Skeletal muscle satellite cell (primary cell): ENCODE measurements at regions not wholly inside any gene's neighbourhood (a gene's known extent, or its start where the extent isn't known, plus 50 kb on each side); places are given as distances from the start of the nearest gene placed in this dataset.

ENCODE experiments used
- H3K27me3 ChIP-seq: 2 replicates; pipeline ENCODE4 v1.7.0; 2013; ENCODE audit warnings: low read length; ENCODE audit not compliant: control insufficient read depth, insufficient read depth
- H3K36me3 ChIP-seq: 2 replicates; pipeline ENCODE4 v1.7.0; 2013; ENCODE audit warnings: mild to moderate bottlenecking, control low read depth, low read length; ENCODE audit not compliant: insufficient read depth
- H3K4me1 ChIP-seq: 2 replicates; pipeline ENCODE4 v1.7.0; 2013; ENCODE audit warnings: low read length; ENCODE audit not compliant: control insufficient read depth, insufficient read depth
- H3K4me2 ChIP-seq: 2 replicates; pipeline ENCODE4 v1.7.0; 2013; ENCODE audit warnings: mild to moderate bottlenecking, low read length
- H3K4me3 ChIP-seq: 2 replicates; pipeline ENCODE4 v1.7.0; 2013; ENCODE audit warnings: low read length
- H3K9ac ChIP-seq: 2 replicates; pipeline ENCODE4 v1.7.0; 2013; ENCODE audit warnings: mild to moderate bottlenecking, low read depth, low read length, moderate library complexity
- H3K9me3 ChIP-seq: replicated peaks from 2 replicates; pipeline ENCODE4 v1.7.0; 2013; ENCODE audit warnings: mild to moderate bottlenecking, control low read depth, low read length

DNA sequence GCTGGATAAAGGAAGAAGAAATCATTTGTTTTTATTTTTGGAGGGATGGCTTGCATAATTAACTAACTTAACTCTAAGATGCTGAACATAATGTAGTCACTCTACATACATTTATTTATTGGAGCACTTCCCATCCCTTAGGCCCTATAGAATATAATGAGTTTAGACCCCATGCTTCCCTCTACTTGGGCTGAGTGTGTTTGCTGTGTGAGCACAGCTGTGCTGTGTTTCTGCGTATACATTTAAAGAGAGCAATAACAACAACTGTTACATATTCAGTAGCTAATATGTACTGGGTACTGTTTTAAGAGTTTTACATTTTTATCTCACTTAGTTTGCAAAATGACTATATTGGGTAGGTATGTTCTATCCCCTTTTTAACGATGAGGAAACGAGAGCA is 736.6 kb upstream of the NRSN1 start:
- Histone ChIP-seq H3K9me3 (no peaks in the 10 kb centered on the region), H3K4me3 (no peak overlapping the region), H3K4me1 (no peaks in the 10 kb centered on the region), H3K9ac (no peak overlapping the region), H3K27me3 (no peaks in the 10 kb centered on the region), H3K36me3 (no peaks in the 10 kb centered on the region), H3K4me2 (no peak overlapping the region)

DNA sequence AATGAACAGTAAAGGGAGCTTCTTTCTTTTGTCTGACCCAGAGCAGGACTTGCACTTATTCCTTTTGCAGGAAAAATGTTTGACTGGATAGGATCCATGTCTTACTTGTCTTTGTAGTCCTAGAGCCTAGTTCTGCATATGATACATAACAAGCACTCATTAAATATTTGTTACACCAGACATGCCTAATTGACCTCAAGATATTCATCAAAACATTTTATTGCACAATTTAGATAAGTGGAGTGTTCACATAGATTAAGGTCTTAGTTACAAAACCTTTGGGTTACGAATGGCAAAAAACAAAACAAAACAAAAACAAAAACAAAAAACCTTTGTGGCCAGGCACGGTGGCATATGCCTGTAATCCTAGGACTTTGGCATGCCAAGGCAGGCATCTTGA is 735.8 kb upstream of the NRSN1 start:
- Histone ChIP-seq H3K9me3 (no peaks in the 10 kb centered on the region), H3K9ac (no peak overlapping the region), H3K36me3 (no peaks in the 10 kb centered on the region), H3K4me2 (no peak overlapping the region), H3K4me1 (no peaks in the 10 kb centered on the region), H3K27me3 (no peaks in the 10 kb centered on the region), H3K4me3 (no peak overlapping the region)

DNA sequence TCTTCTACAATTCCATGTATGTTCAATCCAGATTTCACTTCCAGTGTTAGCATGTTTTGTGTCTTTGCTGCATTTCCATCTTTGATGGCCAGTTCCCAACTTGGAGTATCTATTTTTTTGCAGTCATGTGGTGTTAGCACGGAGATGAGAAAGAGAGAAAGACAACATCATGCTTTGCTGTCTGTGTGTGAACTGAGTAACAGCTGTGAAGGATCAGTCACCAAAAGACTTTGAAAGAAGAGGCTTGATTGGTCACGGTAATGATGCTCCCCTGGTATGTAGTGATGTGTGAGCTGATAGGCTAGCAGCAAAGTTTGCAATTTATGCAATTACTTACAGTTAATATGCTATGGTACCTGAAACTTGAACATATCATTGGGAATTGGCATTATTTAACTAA is 731.3 kb upstream of the NRSN1 start:
- no peak overlapping the region for H3K9ac ChIP-seq
- H3K27me3 ChIP-seq = no peaks in the 10 kb centered on the region
- H3K9me3 ChIP-seq = no peaks in the 10 kb centered on the region
- H3K4me1 ChIP-seq = no peaks in the 10 kb centered on the region
- H3K4me2 ChIP-seq = no peak overlapping the region
- no peaks in the 10 kb centered on the region for H3K36me3 ChIP-seq
- no peak overlapping the region for H3K4me3 ChIP-seq

DNA sequence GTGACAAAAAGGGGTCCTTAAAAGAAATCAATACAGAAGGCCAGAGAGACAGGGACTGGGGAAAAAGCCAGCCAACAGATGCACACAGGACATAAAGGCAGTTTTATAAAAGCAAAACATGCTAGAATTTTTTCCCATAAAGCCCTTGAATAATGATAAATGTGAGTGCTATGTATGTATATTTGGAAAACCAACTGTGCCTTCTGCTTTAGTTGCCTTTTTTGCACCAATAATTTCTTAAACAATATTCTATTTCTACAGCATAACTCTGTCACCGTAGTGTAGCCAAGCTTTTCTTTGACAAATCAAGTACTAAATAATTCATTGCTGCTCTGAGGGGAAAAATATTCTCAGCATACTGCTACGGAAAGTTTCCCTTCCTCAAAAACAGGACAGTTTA is 730.6 kb upstream of the NRSN1 start:
- Histone ChIP-seq H3K27me3 (no peaks in the 10 kb centered on the region), H3K4me2 (no peak overlapping the region), H3K4me3 (no peak overlapping the region), H3K4me1 (no peaks in the 10 kb centered on the region), H3K9me3 (no peaks in the 10 kb centered on the region), H3K9ac (no peak overlapping the region), H3K36me3 (no peaks in the 10 kb centered on the region)

DNA sequence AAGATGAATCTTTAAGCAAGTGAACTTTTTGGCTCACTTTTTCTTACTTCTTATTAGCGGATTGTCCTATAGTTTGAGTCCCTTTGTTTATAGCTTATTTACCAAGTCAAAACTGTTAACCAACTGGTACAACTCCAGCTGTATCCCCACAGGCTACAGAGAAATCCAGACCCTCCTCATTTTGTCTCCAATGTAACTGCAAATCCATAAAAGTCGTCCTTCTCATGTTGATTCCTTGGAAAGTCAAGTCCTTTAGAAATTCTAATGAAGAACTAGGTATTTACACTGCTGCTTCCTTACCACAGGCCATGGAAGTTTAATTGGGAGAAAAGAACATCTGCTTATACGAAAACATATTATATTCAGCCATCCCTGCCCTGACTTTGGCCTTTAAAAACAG is 729.1 kb upstream of the NRSN1 start:
- Histone ChIP-seq H3K4me3 (no peak overlapping the region), H3K27me3 (no peaks in the 10 kb centered on the region), H3K4me2 (no peak overlapping the region), H3K9me3 (no peaks in the 10 kb centered on the region), H3K9ac (no peak overlapping the region), H3K36me3 (no peaks in the 10 kb centered on the region), H3K4me1 (no peaks in the 10 kb centered on the region)

DNA sequence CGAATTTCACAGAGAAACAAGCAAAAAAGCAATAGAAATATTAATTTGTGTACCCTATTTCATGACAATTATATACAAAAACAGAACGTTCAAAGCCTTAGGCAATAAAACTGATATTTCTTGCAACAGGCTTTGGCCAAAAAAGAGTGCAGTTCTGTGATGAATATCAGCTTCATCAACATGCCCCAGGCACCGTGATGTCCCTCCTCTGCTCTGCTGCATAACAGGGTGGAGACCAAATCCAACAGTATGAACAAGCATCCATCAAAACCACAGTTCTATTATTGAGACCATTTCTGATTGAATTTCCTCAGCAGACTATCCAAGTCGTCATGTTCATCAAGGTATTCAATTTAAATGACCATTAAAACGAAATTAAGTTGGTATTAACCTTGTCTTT is 722.6 kb upstream of the NRSN1 start:
- Histone ChIP-seq H3K9me3 (no peaks in the 10 kb centered on the region), H3K4me2 (no peak overlapping the region), H3K27me3 (no peaks in the 10 kb centered on the region), H3K4me3 (no peak overlapping the region), H3K4me1 (no peaks in the 10 kb centered on the region), H3K9ac (no peak overlapping the region), H3K36me3 (no peaks in the 10 kb centered on the region)

- H3K36me3 ChIP-seq = no peaks in the 10 kb centered on the region
- no peak overlapping the region for H3K4me2 ChIP-seq
- H3K4me1 ChIP-seq = peaks cover 8% of the 10 kb centered on the region
- no peak overlapping the region for H3K9ac ChIP-seq
- no peaks in the 10 kb centered on the region for H3K27me3 ChIP-seq
- no peak overlapping the region for H3K4me3 ChIP-seq
- no peaks in the 10 kb centered on the region for H3K9me3 ChIP-seq
These were observed 716.5 kb upstream of the NRSN1 start for GRCh38 chr6:23409531-23409930.

- no peaks in the 10 kb centered on the region for H3K36me3 ChIP-seq
- H3K27me3 ChIP-seq = no peaks in the 10 kb centered on the region
- H3K4me1 ChIP-seq = peaks cover 8% of the 10 kb centered on the region
- H3K4me2 ChIP-seq = no peak overlapping the region
- H3K4me3 ChIP-seq = no peak overlapping the region
- H3K9ac ChIP-seq = no peak overlapping the region
- H3K9me3 ChIP-seq = no peaks in the 10 kb centered on the region
These were observed 715.6 kb upstream of the NRSN1 start for GRCh38 chr6:23410439-23410838.

DNA sequence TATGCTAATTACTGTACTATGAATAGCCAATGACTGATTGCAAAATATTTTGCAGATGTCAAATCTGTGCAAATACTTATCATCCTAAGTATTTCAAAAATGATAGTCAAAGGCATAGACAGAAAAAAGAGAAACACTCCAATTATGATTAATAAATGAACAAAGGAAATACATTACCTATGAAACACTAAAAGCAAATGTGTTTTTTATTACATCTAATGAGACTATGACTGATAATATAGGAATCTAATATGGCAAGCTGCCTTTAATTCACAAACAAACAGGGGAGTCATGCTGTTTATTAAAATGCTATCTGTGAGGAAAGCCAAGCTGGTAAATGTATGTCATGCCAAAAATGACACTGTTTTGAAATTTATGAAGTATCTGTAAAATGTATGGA is 713.2 kb upstream of the NRSN1 start:
- no peaks in the 10 kb centered on the region for H3K27me3 ChIP-seq
- H3K9me3 ChIP-seq = no peaks in the 10 kb centered on the region
- peaks cover 8% of the 10 kb centered on the region for H3K4me1 ChIP-seq
- H3K4me2 ChIP-seq = no peak overlapping the region
- H3K9ac ChIP-seq = no peak overlapping the region
- no peak overlapping the region for H3K4me3 ChIP-seq
- H3K36me3 ChIP-seq = no peaks in the 10 kb centered on the region

DNA sequence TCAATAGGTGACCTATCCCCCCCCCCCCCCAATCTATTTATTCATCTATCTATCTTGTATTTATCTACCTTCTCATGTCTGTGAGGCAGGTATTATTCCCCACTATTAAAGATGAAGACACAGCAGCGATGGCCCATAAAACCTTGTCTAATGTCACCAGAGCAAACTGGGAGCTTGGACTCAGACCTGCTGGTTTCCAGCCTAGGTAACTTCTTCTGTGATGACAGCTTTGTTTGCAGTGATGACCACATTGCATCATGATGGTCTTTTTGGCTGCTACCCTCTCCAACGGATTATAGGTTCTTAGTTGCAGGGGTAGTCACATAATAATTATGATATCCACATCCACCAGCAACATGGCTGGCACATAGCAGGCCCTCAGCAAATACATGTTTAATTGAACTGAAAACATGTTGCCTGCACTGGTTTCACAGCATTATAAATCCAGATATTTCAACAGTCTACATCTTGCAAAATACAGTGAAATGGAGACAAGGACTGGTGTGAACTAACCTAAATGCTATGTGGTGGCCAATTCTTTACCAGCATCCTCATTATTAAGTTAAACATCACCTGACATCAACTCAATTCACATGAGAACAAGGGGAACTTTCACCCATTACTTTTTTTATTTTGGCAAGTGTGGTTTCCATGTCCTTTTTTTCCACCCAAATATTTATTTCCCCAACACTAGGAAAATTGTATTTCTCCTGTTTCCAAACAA is 712.5 kb upstream of the NRSN1 start:
- Histone ChIP-seq H3K27me3 (no peaks in the 10 kb centered on the region), H3K36me3 (no peaks in the 10 kb centered on the region), H3K9me3 (no peaks in the 10 kb centered on the region), H3K4me1 (peaks cover 8% of the 10 kb centered on the region), H3K4me3 (no peak overlapping the region), H3K9ac (no peak overlapping the region), H3K4me2 (no peak overlapping the region)

- H3K27me3 ChIP-seq = no peaks in the 10 kb centered on the region
- peaks cover 8% of the 10 kb centered on the region for H3K4me1 ChIP-seq
- H3K36me3 ChIP-seq = no peaks in the 10 kb centered on the region
- no peak overlapping the region for H3K4me2 ChIP-seq
- H3K9me3 ChIP-seq = no peaks in the 10 kb centered on the region
- no peak overlapping the region for H3K4me3 ChIP-seq
- H3K9ac ChIP-seq = no peak overlapping the region
These were observed 712.0 kb upstream of the NRSN1 start for GRCh38 chr6:23414051-23414445.

GRCh38 chr6:23414922-23415321 is 711.1 kb upstream of the NRSN1 start:
- no peaks in the 10 kb centered on the region for H3K36me3 ChIP-seq
- no peak overlapping the region for H3K4me2 ChIP-seq
- H3K27me3 ChIP-seq = no peaks in the 10 kb centered on the region
- H3K4me1 ChIP-seq = peaks cover 8% of the 10 kb centered on the region
- H3K9me3 ChIP-seq = no peaks in the 10 kb centered on the region
- H3K9ac ChIP-seq = no peak overlapping the region
- H3K4me3 ChIP-seq = no peak overlapping the region
